ENCODE measurements at regions not wholly inside any gene's neighbourhood (a gene's known extent, or its start where the extent isn't known, plus 50 kb on each side); places are given as distances from the start of the nearest gene placed in this dataset.

DNA sequence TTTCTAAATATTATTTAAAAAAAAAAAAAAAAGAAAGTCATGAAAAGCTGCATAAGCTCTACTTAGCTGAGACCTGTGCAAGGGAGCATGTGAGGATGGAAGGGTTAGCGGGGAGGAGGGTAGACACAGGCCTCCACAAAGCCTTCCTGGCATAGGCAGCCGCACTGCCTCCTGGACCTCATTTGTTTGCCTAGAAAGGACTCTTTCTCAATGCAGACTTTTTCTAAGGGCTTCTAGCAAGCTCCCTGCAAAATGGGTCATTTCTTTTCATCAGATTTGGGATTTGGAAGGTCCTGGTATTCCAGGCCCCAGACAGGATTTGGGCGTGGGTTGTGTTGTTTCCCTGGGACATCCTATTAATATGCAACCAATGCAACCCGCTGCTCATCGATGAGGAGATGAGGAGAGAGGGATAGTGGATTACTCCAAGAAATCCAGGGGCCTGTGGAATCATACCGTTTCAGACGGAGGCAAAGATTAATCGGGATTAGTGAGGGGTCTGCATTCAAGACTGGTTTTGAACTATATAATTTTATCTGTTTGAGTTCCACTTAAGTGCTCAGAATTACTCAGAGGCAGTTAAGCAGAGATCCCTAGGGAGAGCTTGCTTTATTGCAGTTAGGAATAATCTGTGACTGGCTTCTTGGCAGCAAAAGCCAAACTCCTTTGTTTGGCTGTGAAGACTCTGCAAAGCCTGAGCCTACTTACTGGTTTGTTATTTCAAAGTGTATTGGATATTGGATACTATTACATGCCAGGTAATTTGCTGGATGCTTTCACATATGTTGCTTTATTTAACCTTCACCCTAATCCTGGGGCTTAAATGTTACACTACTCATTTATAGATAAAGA lies 106.9 kb upstream of the NAV2 start:
- Mint-ChIP-seq H3K4me1 (no peaks in the 10 kb centered on the region), H3K27me3 (peaks cover 29% of the 10 kb centered on the region), H3K4me3 (no peak overlapping the region), H3K9me3 (ENCODE audit: insufficient read depth) (peaks cover 4% of the 10 kb centered on the region), H3K27ac (no peak overlapping the region)
- Histone ChIP-seq H3K4me1 (ENCODE audit: control insufficient read depth in 2 of 2, insufficient read depth in 2 of 2, low read length in 2 of 2) (no peaks in the 10 kb centered on the region), H3K27ac (ENCODE audit: low read length in 2 of 2) (no peak overlapping the region), H3K36me3 (replicated peaks in 1 of 2; ENCODE audit: control extremely low read depth in 1 of 2, control insufficient read depth in 1 of 2, extremely low read depth in 1 of 2, insufficient read depth in 2 of 2, low read length in 1 of 2) (no peaks in the 10 kb centered on the region), H3K79me2 (ENCODE audit: control insufficient read depth, insufficient read depth, low read length) (no peaks in the 10 kb centered on the region), H3K4me3 (ENCODE audit: control extremely low read depth in 1 of 5, extremely low read depth in 1 of 5, insufficient read depth in 1 of 5, low read depth in 2 of 5, low read length in 4 of 5) (no peak overlapping the region), H3K9ac (ENCODE audit: low read length) (no peak overlapping the region), H3K4me2 (replicated peaks; ENCODE audit: low read depth, low read length, poor library complexity, severe bottlenecking) (no peak overlapping the region), H3K27me3 (replicated peaks in 1 of 4; ENCODE audit: control extremely low read depth in 1 of 4, control insufficient read depth in 3 of 4, insufficient read depth in 4 of 4, low read length in 3 of 4) (peaks cover 0 to 3% (median 0%) of the 10 kb centered on the region in 4 experiments), H2AFZ (ENCODE audit: insufficient read depth, low read depth, low read length, poor library complexity, severe bottlenecking) (no peak overlapping the region), H3K9me3 (ENCODE audit: control extremely low read depth in 1 of 3, control insufficient read depth in 2 of 3, insufficient read depth in 1 of 3, low read length in 2 of 3) (no peaks in the 10 kb centered on the region), H4K20me1 (ENCODE audit: control insufficient read depth, insufficient read depth, low read length, poor library complexity, severe bottlenecking) (no peaks in the 10 kb centered on the region)
- CTCF ChIA-PET = no interaction called here
- intact Hi-C loops (cut with micrococcal nuclease) = no loop called here
- 96% methylated on average over 4 of the region's 8 CpGs for WGBS (ENCODE audit: insufficient coverage)
- POLR2A ChIA-PET = no interaction called here
- no peak for ATAC-seq (ENCODE audit: low read depth)
- no peak for TF ChIP-seq EZH2 (IDR thresholded peaks at IDR 0.05; ENCODE audit: borderline replicate concordance, insufficient read depth, low read depth, low read length, poor library complexity, severe bottlenecking)
- TF ChIP-seq, protein P1, sequence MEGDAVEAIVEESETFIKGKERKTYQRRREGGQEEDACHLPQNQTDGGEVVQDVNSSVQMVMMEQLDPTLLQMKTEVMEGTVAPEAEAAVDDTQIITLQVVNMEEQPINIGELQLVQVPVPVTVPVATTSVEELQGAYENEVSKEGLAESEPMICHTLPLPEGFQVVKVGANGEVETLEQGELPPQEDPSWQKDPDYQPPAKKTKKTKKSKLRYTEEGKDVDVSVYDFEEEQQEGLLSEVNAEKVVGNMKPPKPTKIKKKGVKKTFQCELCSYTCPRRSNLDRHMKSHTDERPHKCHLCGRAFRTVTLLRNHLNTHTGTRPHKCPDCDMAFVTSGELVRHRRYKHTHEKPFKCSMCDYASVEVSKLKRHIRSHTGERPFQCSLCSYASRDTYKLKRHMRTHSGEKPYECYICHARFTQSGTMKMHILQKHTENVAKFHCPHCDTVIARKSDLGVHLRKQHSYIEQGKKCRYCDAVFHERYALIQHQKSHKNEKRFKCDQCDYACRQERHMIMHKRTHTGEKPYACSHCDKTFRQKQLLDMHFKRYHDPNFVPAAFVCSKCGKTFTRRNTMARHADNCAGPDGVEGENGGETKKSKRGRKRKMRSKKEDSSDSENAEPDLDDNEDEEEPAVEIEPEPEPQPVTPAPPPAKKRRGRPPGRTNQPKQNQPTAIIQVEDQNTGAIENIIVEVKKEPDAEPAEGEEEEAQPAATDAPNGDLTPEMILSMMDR (IDR thresholded peaks at IDR 0.05) = no peak
- DNase-seq = no peak

DNA sequence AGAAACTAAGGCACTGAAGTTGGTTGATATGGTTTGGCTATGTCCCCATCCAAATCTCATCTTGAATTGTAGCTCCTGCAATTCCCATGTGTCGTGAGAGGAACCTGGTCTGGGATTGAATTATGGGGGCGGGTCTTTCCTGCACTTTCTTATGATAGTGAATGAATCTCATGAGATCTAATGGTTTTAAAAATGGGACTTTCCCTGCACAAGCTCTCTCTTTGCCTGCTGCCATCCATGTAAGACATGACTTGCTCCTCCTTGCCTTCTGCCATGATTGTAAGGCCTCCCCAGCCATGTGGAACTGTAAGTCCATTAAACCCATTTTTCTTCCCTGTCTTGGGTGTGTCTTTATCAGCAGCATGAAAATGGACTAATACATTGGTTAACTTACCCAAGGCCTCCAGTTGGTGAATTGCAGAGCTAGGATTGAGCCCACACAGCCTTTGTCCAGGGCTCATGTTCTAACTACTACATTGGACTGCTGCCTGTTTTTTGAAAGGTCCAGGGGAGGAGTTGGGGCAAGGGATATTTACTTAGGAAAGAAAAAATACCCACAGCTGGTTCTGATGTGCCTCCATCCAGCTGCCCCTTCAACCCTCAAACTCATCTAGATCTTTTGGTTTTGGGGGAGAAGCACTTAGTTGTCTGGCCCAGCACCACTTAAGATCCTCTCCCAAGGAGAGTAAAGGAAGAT lies 107.8 kb upstream of the NAV2 start:
- Histone ChIP-seq H3K27ac (ENCODE audit: low read length in 2 of 2) (no peak overlapping the region), H2AFZ (ENCODE audit: insufficient read depth, low read depth, low read length, poor library complexity, severe bottlenecking) (no peak overlapping the region), H4K20me1 (ENCODE audit: control insufficient read depth, insufficient read depth, low read length, poor library complexity, severe bottlenecking) (no peaks in the 10 kb centered on the region), H3K9me3 (ENCODE audit: control extremely low read depth in 1 of 3, control insufficient read depth in 2 of 3, insufficient read depth in 1 of 3, low read length in 2 of 3) (no peaks in the 10 kb centered on the region), H3K27me3 (replicated peaks in 1 of 4; ENCODE audit: control extremely low read depth in 1 of 4, control insufficient read depth in 3 of 4, insufficient read depth in 4 of 4, low read length in 3 of 4) (peaks cover 0 to 3% (median 0%) of the 10 kb centered on the region in 4 experiments), H3K36me3 (replicated peaks in 1 of 2; ENCODE audit: control extremely low read depth in 1 of 2, control insufficient read depth in 1 of 2, extremely low read depth in 1 of 2, insufficient read depth in 2 of 2, low read length in 1 of 2) (no peaks in the 10 kb centered on the region), H3K79me2 (ENCODE audit: control insufficient read depth, insufficient read depth, low read length) (no peaks in the 10 kb centered on the region), H3K4me3 (ENCODE audit: control extremely low read depth in 1 of 5, extremely low read depth in 1 of 5, insufficient read depth in 1 of 5, low read depth in 2 of 5, low read length in 4 of 5) (no peak overlapping the region), H3K4me1 (ENCODE audit: control insufficient read depth in 2 of 2, insufficient read depth in 2 of 2, low read length in 2 of 2) (no peaks in the 10 kb centered on the region), H3K9ac (ENCODE audit: low read length) (no peak overlapping the region), H3K4me2 (replicated peaks; ENCODE audit: low read depth, low read length, poor library complexity, severe bottlenecking) (no peak overlapping the region)
- ChIA-PET CTCF (no interaction called here), POLR2A (no interaction called here)
- intact Hi-C loops (cut with micrococcal nuclease) = no loop called here
- Mint-ChIP-seq H3K4me1 (no peaks in the 10 kb centered on the region), H3K4me3 (no peak overlapping the region), H3K9me3 (ENCODE audit: insufficient read depth) (peaks cover 4% of the 10 kb centered on the region), H3K27ac (no peak overlapping the region), H3K27me3 (peaks cover 31% of the 10 kb centered on the region)
- no peak for TF ChIP-seq EZH2 (IDR thresholded peaks at IDR 0.05; ENCODE audit: borderline replicate concordance, insufficient read depth, low read depth, low read length, poor library complexity, severe bottlenecking)
- TF ChIP-seq, protein P1 (IDR thresholded peaks at IDR 0.05) = no peak
- ATAC-seq (ENCODE audit: low read depth) (no peak), DNase-seq (no peak)
- WGBS (ENCODE audit: insufficient coverage) = no CpG with 5 or more reads among the region's 2 CpGs

Data from B cell (primary cell).